ENCODE measurements at regions not wholly inside any gene's neighbourhood (a gene's known extent, or its start where the extent isn't known, plus 50 kb on each side); places are given as distances from the start of the nearest gene placed in this dataset.

GRCh38 chr11:116513894-116514293, 258.9 kb downstream of the BUD13 start:
- H3K27me3 ChIP-seq (ENCODE audit: insufficient read depth, low read depth, low read length): no peaks in the 10 kb centered on the region
- no peak overlapping the region for H3K4me3 ChIP-seq (ENCODE audit: low read length)
- no peaks in the 10 kb centered on the region for H3K36me3 ChIP-seq (ENCODE audit: insufficient read depth, low read length)
- H3K4me2 ChIP-seq (ENCODE audit: low read length): no peak overlapping the region
- H3K9me3 ChIP-seq (ENCODE audit: low read length): no peaks in the 10 kb centered on the region
- no peak overlapping the region for H3K27ac ChIP-seq (ENCODE audit: low read length)
- H4K20me1 ChIP-seq (ENCODE audit: insufficient read depth): no peaks in the 10 kb centered on the region
- TF ChIP-seq MXI1 (conservative IDR thresholded peaks at IDR 0.05; ENCODE audit: poor library complexity, severe bottlenecking): no peak
- TF ChIP-seq EZH2 (IDR thresholded peaks at IDR 0.05; ENCODE audit: borderline replicate concordance, insufficient read depth, low read length, poor library complexity, severe bottlenecking): no peak
- TF ChIP-seq EP300 (conservative IDR thresholded peaks at IDR 0.05; ENCODE audit: poor library complexity, severe bottlenecking): no peak
- TF ChIP-seq SMC3 (conservative IDR thresholded peaks at IDR 0.05; ENCODE audit: poor library complexity): no peak
- TF ChIP-seq RAD21 (conservative IDR thresholded peaks at IDR 0.05): no peak
- no peak for TF ChIP-seq CTCF (IDR thresholded peaks at IDR 0.05; ENCODE audit: poor library complexity, severe bottlenecking)
- no peak for TF ChIP-seq TAF1 (IDR thresholded peaks at IDR 0.05; ENCODE audit: low read depth)
- no peak for TF ChIP-seq REST (IDR thresholded peaks at IDR 0.05; ENCODE audit: borderline replicate concordance)
- TF ChIP-seq POLR2AphosphoS5 (IDR thresholded peaks at IDR 0.05): no peak
- H3K79me2 ChIP-seq (replicated peaks; ENCODE audit: insufficient read depth, low read length): no peaks in the 10 kb centered on the region
- no peak overlapping the region for H2AFZ ChIP-seq (ENCODE audit: low read depth, low read length)
- H3K9me2 ChIP-seq (ENCODE audit: insufficient read depth, low read length): no peaks in the 10 kb centered on the region
- no peaks in the 10 kb centered on the region for H3F3A ChIP-seq (ENCODE audit: insufficient read depth, low read length, poor library complexity, severe bottlenecking)
- no peak overlapping the region for H3K9ac ChIP-seq (ENCODE audit: low read length)

- Histone ChIP-seq H3K9me3 (ENCODE audit: low read length) (no peaks in the 10 kb centered on the region), H3K36me3 (ENCODE audit: insufficient read depth, low read length) (no peaks in the 10 kb centered on the region), H2AFZ (ENCODE audit: low read depth, low read length) (no peak overlapping the region), H3K27ac (ENCODE audit: low read length) (no peak overlapping the region), H3K79me2 (replicated peaks; ENCODE audit: insufficient read depth, low read length) (no peaks in the 10 kb centered on the region), H3K9me2 (ENCODE audit: insufficient read depth, low read length) (no peaks in the 10 kb centered on the region), H3K9ac (ENCODE audit: low read length) (no peak overlapping the region), H4K20me1 (ENCODE audit: insufficient read depth) (no peaks in the 10 kb centered on the region), H3K4me3 (ENCODE audit: low read length) (no peak overlapping the region), H3K4me2 (ENCODE audit: low read length) (no peak overlapping the region), H3K27me3 (ENCODE audit: insufficient read depth, low read depth, low read length) (no peaks in the 10 kb centered on the region), H3F3A (ENCODE audit: insufficient read depth, low read length, poor library complexity, severe bottlenecking) (no peaks in the 10 kb centered on the region)
- no peak for TF ChIP-seq EP300 (conservative IDR thresholded peaks at IDR 0.05; ENCODE audit: poor library complexity, severe bottlenecking)
- TF ChIP-seq MXI1 (conservative IDR thresholded peaks at IDR 0.05; ENCODE audit: poor library complexity, severe bottlenecking): no peak
- no peak for TF ChIP-seq REST (IDR thresholded peaks at IDR 0.05; ENCODE audit: borderline replicate concordance)
- no peak for TF ChIP-seq TAF1 (IDR thresholded peaks at IDR 0.05; ENCODE audit: low read depth)
- no peak for TF ChIP-seq SMC3 (conservative IDR thresholded peaks at IDR 0.05; ENCODE audit: poor library complexity)
- no peak for TF ChIP-seq EZH2 (IDR thresholded peaks at IDR 0.05; ENCODE audit: borderline replicate concordance, insufficient read depth, low read length, poor library complexity, severe bottlenecking)
- TF ChIP-seq POLR2AphosphoS5 (IDR thresholded peaks at IDR 0.05): no peak
- TF ChIP-seq CTCF (IDR thresholded peaks at IDR 0.05; ENCODE audit: poor library complexity, severe bottlenecking): no peak
- no peak for TF ChIP-seq RAD21 (conservative IDR thresholded peaks at IDR 0.05)
Measured at GRCh38 chr11:116513278-116513823, 259.4 kb downstream of the BUD13 start.

Measured in neural cell (in vitro differentiated cells).